ENCODE measurements at regions not wholly inside any gene's neighbourhood (a gene's known extent, or its start where the extent isn't known, plus 50 kb on each side); places are given as distances from the start of the nearest gene placed in this dataset.

DNA sequence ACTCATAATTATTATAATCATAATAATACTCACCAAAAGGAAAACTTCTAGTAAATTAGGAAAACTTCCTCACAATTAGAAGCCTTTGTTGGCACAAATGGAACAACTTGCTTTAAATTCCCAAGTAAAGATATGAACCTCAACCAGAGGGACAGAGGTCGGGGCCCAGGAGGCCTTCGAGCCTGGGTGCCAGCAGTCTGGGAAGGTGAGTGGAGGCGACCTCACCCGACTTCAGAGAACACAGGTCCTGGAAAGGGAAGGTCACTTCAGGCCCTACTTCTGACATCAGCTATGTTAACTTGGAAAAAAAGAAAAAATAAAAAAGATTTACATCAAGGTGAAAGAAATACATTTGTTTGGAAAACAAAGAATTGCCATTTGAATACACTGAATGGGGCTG lies 350.0 kb upstream of the MYT1L start:
- DNase-seq: no peak
- Histone ChIP-seq H3K4me3 (replicated peaks in 1 of 3) (no peak overlapping the region), H3K36me3 (no peaks in the 10 kb centered on the region), H3K27me3 (no peaks in the 10 kb centered on the region), H3K27ac (no peak overlapping the region), H3K9me3 (no peaks in the 10 kb centered on the region), H3K4me1 (no peaks in the 10 kb centered on the region)
- intact Hi-C loops (cut with DNase I): no loop called here
- TF ChIP-seq, protein P1, sequence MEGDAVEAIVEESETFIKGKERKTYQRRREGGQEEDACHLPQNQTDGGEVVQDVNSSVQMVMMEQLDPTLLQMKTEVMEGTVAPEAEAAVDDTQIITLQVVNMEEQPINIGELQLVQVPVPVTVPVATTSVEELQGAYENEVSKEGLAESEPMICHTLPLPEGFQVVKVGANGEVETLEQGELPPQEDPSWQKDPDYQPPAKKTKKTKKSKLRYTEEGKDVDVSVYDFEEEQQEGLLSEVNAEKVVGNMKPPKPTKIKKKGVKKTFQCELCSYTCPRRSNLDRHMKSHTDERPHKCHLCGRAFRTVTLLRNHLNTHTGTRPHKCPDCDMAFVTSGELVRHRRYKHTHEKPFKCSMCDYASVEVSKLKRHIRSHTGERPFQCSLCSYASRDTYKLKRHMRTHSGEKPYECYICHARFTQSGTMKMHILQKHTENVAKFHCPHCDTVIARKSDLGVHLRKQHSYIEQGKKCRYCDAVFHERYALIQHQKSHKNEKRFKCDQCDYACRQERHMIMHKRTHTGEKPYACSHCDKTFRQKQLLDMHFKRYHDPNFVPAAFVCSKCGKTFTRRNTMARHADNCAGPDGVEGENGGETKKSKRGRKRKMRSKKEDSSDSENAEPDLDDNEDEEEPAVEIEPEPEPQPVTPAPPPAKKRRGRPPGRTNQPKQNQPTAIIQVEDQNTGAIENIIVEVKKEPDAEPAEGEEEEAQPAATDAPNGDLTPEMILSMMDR (IDR thresholded peaks at IDR 0.05): no peak
- no peak for TF ChIP-seq POLR2A (IDR thresholded peaks at IDR 0.05)
- 85 to 88% methylated on average over 4 of the region's 4 CpGs for WGBS, 2 donors

DNA sequence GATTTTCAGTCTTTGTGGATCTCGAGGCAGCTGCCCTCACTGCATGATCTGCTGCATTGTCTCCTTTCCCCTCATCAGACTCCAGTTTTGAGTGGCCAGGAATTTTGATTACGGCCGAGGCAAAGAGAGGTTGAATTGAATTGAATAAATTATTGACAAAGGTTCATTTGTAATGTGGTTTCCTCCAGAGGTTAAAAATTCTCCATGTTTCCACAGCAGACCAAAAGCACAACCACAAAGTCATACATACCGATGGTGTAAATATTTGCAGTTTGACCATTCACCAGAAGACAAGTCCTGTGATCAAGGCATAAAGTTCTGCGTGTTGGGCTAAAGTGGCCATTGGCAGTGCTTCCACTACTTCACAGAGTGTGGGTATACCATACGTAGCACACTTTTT lies 343.8 kb upstream of the MYT1L start:
- intact Hi-C loops (cut with DNase I): no loop called here
- Histone ChIP-seq H3K9me3 (no peaks in the 10 kb centered on the region), H3K4me3 (replicated peaks in 1 of 3) (no peak overlapping the region), H3K4me1 (no peaks in the 10 kb centered on the region), H3K27me3 (no peaks in the 10 kb centered on the region), H3K27ac (no peak overlapping the region), H3K36me3 (no peaks in the 10 kb centered on the region)
- no peak for TF ChIP-seq POLR2A (IDR thresholded peaks at IDR 0.05)
- TF ChIP-seq, protein P1 (IDR thresholded peaks at IDR 0.05): no peak
- 91 to 92% methylated on average over 6 of the region's 6 CpGs for whole genome bisulfite sequencing, 2 donors
- DNase-seq: no peak

- intact Hi-C loops (cut with DNase I): no loop called here
- Histone ChIP-seq H3K4me3 (replicated peaks in 1 of 3) (no peak overlapping the region), H3K27me3 (no peaks in the 10 kb centered on the region), H3K27ac (no peak overlapping the region), H3K36me3 (no peaks in the 10 kb centered on the region), H3K4me1 (no peaks in the 10 kb centered on the region), H3K9me3 (no peaks in the 10 kb centered on the region)
- TF ChIP-seq, protein P1 (IDR thresholded peaks at IDR 0.05): no peak
- no peak for TF ChIP-seq POLR2A (IDR thresholded peaks at IDR 0.05)
- DNase-seq: no peak
- WGBS, 2 donors: 62 to 72% methylated on average over 3 of the region's 3 CpGs
These were observed 342.3 kb upstream of the MYT1L start for GRCh38 chr2:2673406-2673805.

GRCh38 chr2:2672249-2672648 lies 341.2 kb upstream of the MYT1L start:
- Histone ChIP-seq H3K27ac (no peak overlapping the region), H3K27me3 (no peaks in the 10 kb centered on the region), H3K4me1 (no peaks in the 10 kb centered on the region), H3K4me3 (replicated peaks in 1 of 3) (no peak overlapping the region), H3K9me3 (no peaks in the 10 kb centered on the region), H3K36me3 (no peaks in the 10 kb centered on the region)
- no peak for DNase-seq
- WGBS, 2 donors: 93 to 98% methylated on average over 14 of the region's 14 CpGs
- intact Hi-C loops (cut with DNase I): no loop called here
- TF ChIP-seq POLR2A (IDR thresholded peaks at IDR 0.05): no peak
- TF ChIP-seq, protein P1 (IDR thresholded peaks at IDR 0.05): no peak

DNA sequence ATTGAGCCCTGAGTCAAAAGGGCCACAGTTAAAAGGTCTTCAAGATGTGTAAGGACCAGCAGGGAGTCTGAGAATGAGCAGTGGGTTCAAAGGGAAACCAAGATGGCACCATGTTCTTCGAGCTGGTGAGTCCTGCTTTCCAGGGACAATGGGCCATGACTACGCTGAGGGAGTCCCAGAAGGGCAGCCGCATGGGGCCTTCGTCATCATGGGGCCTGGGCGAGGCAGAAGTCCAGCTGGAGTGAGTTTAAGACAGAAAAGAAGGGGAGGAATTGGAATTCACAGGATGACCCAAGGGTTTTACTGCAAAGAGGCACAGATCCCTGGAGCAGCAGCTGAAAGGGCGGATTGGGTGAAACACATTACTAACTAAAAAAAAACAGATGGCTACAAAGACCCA lies 340.8 kb upstream of the MYT1L start:
- no peak overlapping the region for H3K27ac ChIP-seq
- DNase-seq: no peak
- no peaks in the 10 kb centered on the region for H3K4me1 ChIP-seq
- H3K36me3 ChIP-seq: no peaks in the 10 kb centered on the region
- intact Hi-C loops (cut with DNase I): no loop called here
- 88 to 93% methylated on average over 6 of the region's 6 CpGs for WGBS, 2 donors
- no peaks in the 10 kb centered on the region for H3K27me3 ChIP-seq
- H3K4me3 ChIP-seq (replicated peaks in 1 of 3): no peak overlapping the region
- no peak for TF ChIP-seq POLR2A (IDR thresholded peaks at IDR 0.05)
- TF ChIP-seq, protein P1 (IDR thresholded peaks at IDR 0.05): no peak
- H3K9me3 ChIP-seq: no peaks in the 10 kb centered on the region

All from thyroid gland (tissue), 4 donors.